ENCODE measurements at regions not wholly inside any gene's neighbourhood (a gene's known extent, or its start where the extent isn't known, plus 50 kb on each side); places are given as distances from the start of the nearest gene placed in this dataset.

GRCh38 chr18:5596585-5596984, 52.8 kb upstream of the EPB41L3 start:
- Histone ChIP-seq H3K4me1 (ENCODE audit: low read length) (no peaks in the 10 kb centered on the region), H3F3A (ENCODE audit: insufficient read depth, low read length) (no peaks in the 10 kb centered on the region), H2AFZ (ENCODE audit: low read length) (no peak overlapping the region), H3K27ac (ENCODE audit: low read length) (no peak overlapping the region), H3K4me2 (ENCODE audit: low read depth, low read length) (no peak overlapping the region), H3K27me3 (replicated peaks; ENCODE audit: insufficient read depth, low read length) (no peaks in the 10 kb centered on the region), H3K9me3 (replicated peaks; ENCODE audit: insufficient read depth, low read length) (no peaks in the 10 kb centered on the region), H3K36me3 (replicated peaks; ENCODE audit: insufficient read depth, low read length) (no peaks in the 10 kb centered on the region), H3K9ac (ENCODE audit: low read length) (no peak overlapping the region), H3K9me2 (replicated peaks; ENCODE audit: insufficient read depth, low read length) (no peaks in the 10 kb centered on the region), H4K20me1 (ENCODE audit: insufficient read depth, low read length) (no peaks in the 10 kb centered on the region), H3K79me2 (ENCODE audit: low read length) (no peaks in the 10 kb centered on the region), H3K4me3 (ENCODE audit: low read length) (no peak overlapping the region)
- DNase-seq = no peak
- TF ChIP-seq CTCF (IDR thresholded peaks at IDR 0.05; ENCODE audit: low read length) = no peak
- TF ChIP-seq EZH2 (optimal IDR thresholded peaks at IDR 0.05; ENCODE audit: low read depth, low read length) = no peak
- TF ChIP-seq EZH2phosphoT487 (IDR thresholded peaks at IDR 0.05; ENCODE audit: low read length) = no peak
